Testis (tissue), 2 donors: ENCODE measurements at regions not wholly inside any gene's neighbourhood (a gene's known extent, or its start where the extent isn't known, plus 50 kb on each side); places are given as distances from the start of the nearest gene placed in this dataset.

ENCODE experiments used
- DNase-seq: peaks from one replicate; pipeline ENCODE4 v3.0.0-alpha.2; 2019
- H3K27ac ChIP-seq, 2 donors: fragments of 200-600 bp; sonication (generic); one replicate each; pipeline ENCODE4 v1.5.1; 2019
- H3K27me3 ChIP-seq: fragments of 200-600 bp; sonication (generic); one replicate; pipeline ENCODE4 v1.5.1; 2019
- H3K36me3 ChIP-seq: fragments of 200-600 bp; sonication (generic); one replicate; pipeline ENCODE4 v1.5.1; 2017; ENCODE audit warnings: low read depth; ENCODE audit errors: missing control alignments
- H3K4me1 ChIP-seq: fragments of 200-600 bp; sonication (generic); one replicate; pipeline ENCODE4 v1.5.1; 2019
- H3K4me3 ChIP-seq, 2 donors: fragments of 200-600 bp; sonication (generic); one replicate each; pipeline ENCODE4 v1.5.1; 2017 to 2019
- H3K9me3 ChIP-seq: fragments of 200-600 bp; sonication (generic); one replicate; pipeline ENCODE4 v1.5.1; 2017
- POLR2A ChIP-seq: fragments of 450-650 bp; IDR thresholded peaks from one replicate; pipeline ENCODE4 v1.6.1; 2017; ENCODE audit warnings: antibody characterized with exemption, mild to moderate bottlenecking, moderate library complexity
- WGBS, 2 donors: methylation state at CpG; one replicate each; pipeline ENCODE4 v1.1.5; 2018; 5-methylcytosine and 5-hydroxymethylcytosine counted together
- intact Hi-C: fragments of 100-400 bp; cut with DNase I; formaldehyde crosslinking; loops from one replicate; pipeline ENCODE4 v1.15.1; 2023; ENCODE audit warnings: low total_unique reads
- TF ChIP-seq, protein P1 (sequence below), 3 experiments: fragments of 450-650 bp in 2 of 3; fragments of 200-600 bp in 1 of 3; sonication (generic) in 1 of 3; IDR thresholded peaks; one replicate each; pipeline ENCODE4 v1.5.1; 2016 to 2019; ENCODE audit warnings: antibody characterized with exemption in 3 of 3, mild to moderate bottlenecking in 2 of 3, moderate library complexity in 1 of 3

DNA sequence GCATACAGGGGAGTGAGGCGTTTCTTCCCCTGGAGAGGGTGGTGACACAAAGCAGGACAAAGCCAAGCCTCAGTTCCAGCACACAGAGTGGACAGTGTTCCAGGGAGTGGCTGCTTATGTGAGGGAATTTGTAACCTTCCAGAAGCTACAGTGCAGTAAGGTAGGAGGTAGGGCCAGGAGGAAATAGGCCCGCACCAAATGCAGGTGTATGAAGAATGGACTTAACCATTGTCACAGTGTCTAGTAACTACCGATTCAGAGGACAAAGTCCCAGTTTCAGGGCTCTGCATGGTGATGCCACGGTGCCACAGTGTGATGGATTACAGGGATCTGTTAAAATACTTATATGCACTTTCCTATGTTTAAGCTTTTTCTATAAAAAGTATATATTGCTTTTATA lies 135.3 kb downstream of the ZIC5 start:
- Histone ChIP-seq H3K27ac (no peak overlapping the region), H3K36me3 (no peaks in the 10 kb centered on the region), H3K9me3 (no peaks in the 10 kb centered on the region), H3K27me3 (no peaks in the 10 kb centered on the region), H3K4me1 (no peaks in the 10 kb centered on the region), H3K4me3 (no peak overlapping the region)
- 86 to 93% methylated on average over 4 of the region's 4 CpGs for WGBS, 2 donors
- TF ChIP-seq POLR2A = no peak
- TF ChIP-seq, protein P1, sequence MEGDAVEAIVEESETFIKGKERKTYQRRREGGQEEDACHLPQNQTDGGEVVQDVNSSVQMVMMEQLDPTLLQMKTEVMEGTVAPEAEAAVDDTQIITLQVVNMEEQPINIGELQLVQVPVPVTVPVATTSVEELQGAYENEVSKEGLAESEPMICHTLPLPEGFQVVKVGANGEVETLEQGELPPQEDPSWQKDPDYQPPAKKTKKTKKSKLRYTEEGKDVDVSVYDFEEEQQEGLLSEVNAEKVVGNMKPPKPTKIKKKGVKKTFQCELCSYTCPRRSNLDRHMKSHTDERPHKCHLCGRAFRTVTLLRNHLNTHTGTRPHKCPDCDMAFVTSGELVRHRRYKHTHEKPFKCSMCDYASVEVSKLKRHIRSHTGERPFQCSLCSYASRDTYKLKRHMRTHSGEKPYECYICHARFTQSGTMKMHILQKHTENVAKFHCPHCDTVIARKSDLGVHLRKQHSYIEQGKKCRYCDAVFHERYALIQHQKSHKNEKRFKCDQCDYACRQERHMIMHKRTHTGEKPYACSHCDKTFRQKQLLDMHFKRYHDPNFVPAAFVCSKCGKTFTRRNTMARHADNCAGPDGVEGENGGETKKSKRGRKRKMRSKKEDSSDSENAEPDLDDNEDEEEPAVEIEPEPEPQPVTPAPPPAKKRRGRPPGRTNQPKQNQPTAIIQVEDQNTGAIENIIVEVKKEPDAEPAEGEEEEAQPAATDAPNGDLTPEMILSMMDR (IDR thresholded peaks at IDR 0.05) = no peak
- intact Hi-C loops = no loop called here
- no peak for DNase-seq

DNA sequence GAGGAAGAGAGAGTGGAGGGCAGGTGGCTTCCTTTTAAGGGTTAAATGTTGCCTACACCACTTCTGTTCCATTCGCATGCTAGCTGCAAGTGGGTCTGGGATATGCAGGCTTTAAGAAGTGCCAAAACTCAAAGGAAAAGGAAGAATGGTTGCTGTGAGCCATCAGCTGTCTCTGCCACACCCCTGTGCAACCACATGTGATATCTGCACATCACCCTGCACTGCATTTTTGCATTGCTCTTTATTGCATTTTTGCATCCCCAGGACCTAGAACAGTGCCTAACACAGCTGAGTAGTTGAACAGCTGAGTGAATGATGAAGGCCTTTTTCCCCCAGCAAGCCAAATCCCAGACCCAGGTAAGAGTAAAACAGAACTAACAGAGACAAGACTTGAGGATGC lies 136.1 kb downstream of the ZIC5 start:
- no peak overlapping the region for H3K4me3 ChIP-seq
- WGBS, 2 donors = 83 to 100% methylated on average over 1 of the region's 1 CpG
- no peaks in the 10 kb centered on the region for H3K9me3 ChIP-seq
- no peak for DNase-seq
- no peak for TF ChIP-seq POLR2A
- TF ChIP-seq, protein P1 (IDR thresholded peaks at IDR 0.05) = no peak
- no peaks in the 10 kb centered on the region for H3K27me3 ChIP-seq
- intact Hi-C loops = no loop called here
- H3K27ac ChIP-seq = no peak overlapping the region
- H3K36me3 ChIP-seq = no peaks in the 10 kb centered on the region
- H3K4me1 ChIP-seq = no peaks in the 10 kb centered on the region

DNA sequence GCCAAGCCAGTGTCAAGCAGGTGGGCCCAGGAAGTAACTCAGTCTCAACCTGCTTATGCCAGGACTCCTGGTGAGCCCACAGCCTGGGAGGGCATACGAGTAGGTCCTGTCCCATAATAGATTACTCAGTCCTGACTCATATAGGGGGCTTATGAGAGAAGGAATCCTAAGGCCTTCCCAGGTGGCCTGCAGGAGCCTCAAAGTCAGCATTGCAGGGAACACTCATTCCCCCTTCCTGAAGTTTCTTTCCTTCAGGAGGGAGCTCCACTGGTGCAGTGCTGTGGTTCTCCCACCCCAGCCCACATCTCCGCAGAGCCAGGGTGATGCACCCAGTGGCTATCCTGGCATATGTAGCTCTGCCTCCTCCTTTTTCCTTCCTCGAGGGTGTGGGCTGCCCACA lies 137.3 kb downstream of the ZIC5 start:
- H3K27me3 ChIP-seq = no peaks in the 10 kb centered on the region
- H3K36me3 ChIP-seq = no peaks in the 10 kb centered on the region
- intact Hi-C loops = no loop called here
- no peaks in the 10 kb centered on the region for H3K9me3 ChIP-seq
- H3K4me3 ChIP-seq = no peak overlapping the region
- no peaks in the 10 kb centered on the region for H3K4me1 ChIP-seq
- no peak for DNase-seq
- 83 to 86% methylated on average over 3 of the region's 3 CpGs for WGBS, 2 donors
- TF ChIP-seq, protein P1 (IDR thresholded peaks at IDR 0.05) = no peak
- no peak for TF ChIP-seq POLR2A
- H3K27ac ChIP-seq = no peak overlapping the region

DNA sequence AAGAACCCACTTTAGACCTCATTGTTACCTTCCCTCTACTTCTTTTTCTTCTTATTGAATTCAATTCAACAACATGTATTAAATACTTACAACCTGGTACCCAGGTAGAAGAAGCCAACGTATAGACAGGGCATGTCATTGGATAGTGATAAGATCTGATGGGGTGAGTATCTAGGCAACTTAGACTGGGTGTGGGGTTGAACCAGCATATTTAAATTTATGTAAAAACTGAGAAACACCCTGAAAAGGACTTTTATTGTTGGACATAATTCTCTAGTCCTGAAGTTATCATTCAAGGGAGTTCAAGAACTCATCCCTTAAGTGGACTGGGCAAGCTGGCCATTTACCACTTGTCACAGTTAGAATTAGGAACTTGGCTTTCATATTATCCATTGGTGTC lies 139.2 kb downstream of the ZIC5 start:
- intact Hi-C loops = no loop called here
- WGBS, 2 donors = 77 to 79% methylated on average over 1 of the region's 1 CpG

DNA sequence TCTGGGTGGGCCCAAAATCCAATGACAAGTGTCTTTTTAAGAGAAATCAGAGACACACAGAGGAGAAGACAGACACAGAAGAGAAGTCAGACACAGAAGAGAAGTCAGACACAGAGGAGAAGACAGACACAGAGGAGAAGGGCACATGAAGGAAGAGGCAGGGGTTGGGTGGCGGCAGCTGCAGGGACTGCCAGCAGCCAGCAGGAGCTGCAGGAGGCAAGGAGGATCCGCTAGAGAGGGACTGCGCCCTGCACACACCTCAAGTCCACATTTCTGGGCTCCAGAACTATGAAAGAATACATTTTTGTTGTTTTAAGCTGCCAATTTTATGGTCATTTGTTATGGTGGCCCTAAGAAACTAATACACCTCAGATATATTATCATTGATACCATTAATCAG lies 140.6 kb downstream of the ZIC5 start:
- Histone ChIP-seq H3K4me1 (no peaks in the 10 kb centered on the region), H3K4me3 (no peak overlapping the region), H3K27ac (no peak overlapping the region), H3K36me3 (no peaks in the 10 kb centered on the region), H3K27me3 (no peaks in the 10 kb centered on the region), H3K9me3 (no peaks in the 10 kb centered on the region)
- TF ChIP-seq, protein P1 (IDR thresholded peaks at IDR 0.05) = no peak
- no peak for TF ChIP-seq POLR2A
- WGBS, 2 donors = 96 to 97% methylated on average over 3 of the region's 3 CpGs
- DNase-seq = no peak
- intact Hi-C loops = no loop called here

More for the DNA sequence above, 139.2 kb downstream of the ZIC5 start:
- Histone ChIP-seq H3K36me3 (no peaks in the 10 kb centered on the region), H3K4me1 (no peaks in the 10 kb centered on the region), H3K27ac (no peak overlapping the region), H3K9me3 (no peaks in the 10 kb centered on the region), H3K27me3 (no peaks in the 10 kb centered on the region), H3K4me3 (no peak overlapping the region)
- DNase-seq = no peak
- TF ChIP-seq, protein P1 (IDR thresholded peaks at IDR 0.05) = no peak
- TF ChIP-seq POLR2A = no peak
